A172 (cell line): ENCODE measurements at regions not wholly inside any gene's neighbourhood (a gene's known extent, or its start where the extent isn't known, plus 50 kb on each side); places are given as distances from the start of the nearest gene placed in this dataset.

ENCODE experiments used
- DNase-seq: peaks from one replicate; pipeline ENCODE4 v3.0.0-alpha.2; 2015; ENCODE audit warnings: low spot score

DNA sequence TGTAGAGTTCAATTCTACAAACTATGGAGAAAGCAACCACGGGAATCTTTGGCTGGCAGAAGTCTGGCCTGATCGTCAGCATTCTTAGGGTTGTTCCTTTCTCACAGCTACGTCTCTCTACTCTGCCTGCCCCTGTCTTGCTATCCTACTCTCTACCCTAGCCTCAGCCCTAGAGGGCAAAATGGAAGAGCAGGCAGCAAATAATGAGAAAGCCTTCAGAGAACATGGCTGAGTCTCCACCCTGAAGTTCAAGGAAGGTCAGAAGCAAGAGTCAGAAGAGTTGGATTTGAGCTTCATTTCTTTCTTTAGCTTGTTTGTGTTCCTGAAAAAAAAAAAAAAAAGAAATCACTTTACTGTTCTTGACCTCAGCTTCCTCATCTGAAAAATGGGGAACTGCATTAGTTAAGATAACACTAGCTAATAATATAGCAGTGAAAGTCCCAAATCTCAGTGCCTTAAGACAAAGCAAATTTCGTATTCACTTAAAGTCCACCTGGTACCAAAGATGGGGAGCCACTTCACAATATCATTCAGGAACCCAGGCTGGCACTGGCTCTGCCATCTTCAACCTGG is 50.2 kb upstream of the CCND2 start:
- DNase-seq, result no peak

DNA sequence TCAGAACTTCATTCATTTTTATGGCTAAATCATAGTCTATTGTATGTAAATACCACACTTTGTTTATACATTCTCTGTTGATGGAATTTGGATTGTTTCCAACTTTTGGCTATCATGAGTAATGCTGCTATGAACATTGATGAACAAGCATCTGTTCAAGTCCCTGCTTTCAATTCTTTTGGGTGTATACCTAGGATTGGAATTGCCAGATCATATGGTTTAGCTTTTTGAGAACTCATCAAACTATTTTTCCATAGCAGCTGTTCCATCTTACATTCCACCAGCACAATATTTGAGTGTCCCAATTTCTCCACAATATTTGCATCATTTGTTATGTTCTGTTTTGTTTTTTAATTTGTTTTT is 52.3 kb upstream of the CCND2 start:
- DNase-seq, result no peak

DNA sequence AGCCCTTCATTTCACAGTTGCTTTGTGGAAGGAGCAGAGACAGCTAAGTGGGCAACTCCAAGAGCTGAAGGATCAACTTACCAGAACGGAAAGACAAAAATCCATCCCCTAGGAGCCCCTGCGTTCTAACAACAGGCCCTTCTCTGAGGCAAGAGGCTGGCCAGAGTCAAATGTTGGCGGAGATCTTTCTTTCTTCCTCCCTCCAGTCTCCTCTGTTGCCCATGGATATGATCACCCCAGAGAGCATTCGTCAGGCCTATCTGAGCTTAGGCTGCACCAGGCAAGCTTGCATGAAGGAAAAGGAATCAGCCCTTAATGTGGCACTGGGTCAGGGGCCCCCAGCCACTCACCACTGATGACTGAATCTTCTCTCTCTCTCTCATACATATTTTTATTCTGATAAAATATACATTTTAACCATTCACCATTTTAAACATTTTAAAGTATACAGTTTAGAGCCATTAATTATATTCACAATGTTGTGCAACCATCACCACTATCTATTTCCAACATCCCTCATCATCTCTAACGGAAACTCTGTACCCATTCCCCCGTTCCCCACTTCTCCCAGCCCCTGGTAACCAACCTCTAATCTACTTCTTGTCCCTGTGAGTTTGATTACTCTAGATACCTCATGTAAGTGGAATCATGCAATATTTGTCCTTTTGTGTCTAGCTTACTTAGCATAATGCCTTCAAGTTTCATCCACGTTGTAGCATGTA is 52.9 kb upstream of the CCND2 start:
- no peak for DNase-seq

DNA sequence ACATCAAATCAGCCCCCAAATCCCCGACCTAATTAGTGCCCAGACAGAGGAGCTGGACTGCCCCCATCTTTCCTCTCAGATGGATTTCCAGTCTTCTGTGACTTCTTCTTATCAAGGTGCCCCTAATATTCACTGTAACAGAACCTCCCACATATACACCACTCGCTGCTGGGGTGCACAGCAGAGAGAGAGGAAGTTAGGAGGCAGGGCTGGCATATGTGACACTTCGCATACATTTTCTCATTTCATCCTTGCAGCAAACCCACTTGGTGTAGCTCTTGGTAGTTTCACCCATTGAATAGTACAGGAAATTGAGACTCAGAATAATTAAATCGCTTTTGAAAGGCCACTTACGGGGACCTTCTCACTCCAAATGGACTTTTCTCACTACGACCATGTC is 56.5 kb upstream of the CCND2 start:
- no peak for DNase-seq

DNA sequence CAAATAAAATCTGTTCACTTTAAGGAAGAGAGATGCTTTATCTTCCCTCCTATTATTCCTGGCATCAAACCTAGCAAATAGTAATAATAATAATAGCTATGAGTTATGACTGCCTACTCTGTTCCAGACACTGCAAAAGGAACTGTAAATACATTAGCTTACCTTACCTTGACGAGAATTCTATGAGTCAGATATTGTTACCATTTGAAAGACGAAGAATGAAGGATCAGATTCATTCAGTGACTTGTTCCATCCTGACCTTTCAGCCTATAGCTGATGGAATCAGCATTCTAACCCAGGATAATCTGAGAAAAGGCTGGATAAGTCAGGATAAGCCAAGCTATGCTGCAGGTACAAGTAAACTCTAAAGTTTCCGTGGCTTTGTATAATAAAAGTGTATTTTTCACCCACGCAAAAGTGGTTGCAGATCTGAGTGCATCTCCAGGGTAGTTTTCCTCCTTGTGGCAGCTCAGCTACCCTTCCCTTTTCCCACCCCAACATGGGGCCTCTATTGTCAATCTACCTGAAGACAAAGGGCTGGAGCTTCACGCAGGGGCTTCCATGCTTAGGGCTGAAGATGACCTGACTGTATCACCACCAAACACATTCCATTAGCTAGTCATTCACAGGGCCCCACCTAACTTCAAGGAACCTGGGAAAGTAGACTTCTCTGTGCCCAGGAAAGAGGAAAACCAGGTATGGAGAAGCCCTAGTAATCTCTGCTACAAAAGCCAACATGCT is 57.2 kb upstream of the CCND2 start:
- no peak for DNase-seq

DNA sequence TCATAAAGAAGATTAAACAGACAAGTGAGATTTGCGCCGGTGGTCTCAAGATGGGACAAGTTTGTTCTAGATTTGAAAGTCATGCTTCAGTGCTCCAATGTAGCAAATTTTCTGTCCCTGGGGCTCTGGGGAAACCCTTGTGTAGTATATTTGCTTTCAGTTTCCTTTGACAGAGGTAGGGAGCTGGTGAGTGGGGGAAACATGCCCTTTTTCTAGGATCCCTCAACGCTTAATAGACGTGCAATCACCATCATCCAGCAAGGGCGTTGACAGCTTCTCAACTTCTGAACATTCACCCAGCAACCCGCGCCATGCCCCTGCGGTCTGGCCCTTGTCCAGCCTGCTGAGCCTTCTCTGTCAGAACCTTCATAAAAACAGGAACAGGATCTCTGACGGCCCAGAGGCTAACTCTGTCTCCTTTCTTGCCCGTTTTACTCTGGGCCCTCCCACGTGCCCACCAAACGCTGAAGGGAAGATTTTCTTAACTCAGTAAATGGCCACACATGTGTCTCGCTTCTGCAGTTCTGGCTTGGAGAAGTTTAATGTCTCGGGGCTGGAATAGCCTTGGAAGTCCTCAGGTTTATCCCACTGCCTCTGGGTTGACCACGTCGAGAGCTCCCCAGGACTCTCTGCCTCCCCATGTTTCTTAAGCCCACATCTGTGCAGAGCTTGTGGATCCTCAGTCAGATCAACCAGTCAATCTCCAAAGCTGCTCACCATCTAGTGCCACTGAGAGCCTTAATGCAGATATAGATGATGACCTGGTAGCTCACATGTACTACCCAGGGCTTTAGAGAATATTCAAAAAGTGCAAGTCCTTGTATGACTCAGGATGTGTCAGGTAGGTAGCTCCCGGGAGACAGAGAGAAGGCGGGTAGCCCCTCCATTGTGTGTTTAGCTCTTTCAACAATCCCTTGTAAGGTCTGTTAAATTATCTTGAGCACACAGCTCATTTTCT is 58.1 kb upstream of the CCND2 start:
- DNase-seq, result no peak

DNA sequence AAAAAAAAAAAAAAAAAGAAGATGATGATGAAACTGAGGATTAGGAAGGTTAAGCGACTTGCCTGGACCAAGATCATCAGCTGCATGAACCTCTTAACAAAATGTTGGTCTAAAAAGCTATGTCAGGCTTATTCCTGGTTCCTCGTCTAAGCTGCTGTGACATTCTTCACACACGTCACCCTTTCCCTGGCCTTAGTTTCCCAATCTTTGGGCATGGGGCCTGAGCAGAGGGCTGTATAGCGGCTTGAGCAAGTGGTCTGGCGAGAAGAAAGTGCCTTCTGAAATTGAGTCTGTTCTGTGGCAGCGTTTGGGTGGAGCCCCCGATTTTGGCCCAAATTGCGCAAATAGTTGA is 58.7 kb upstream of the CCND2 start:
- no peak for DNase-seq

DNA sequence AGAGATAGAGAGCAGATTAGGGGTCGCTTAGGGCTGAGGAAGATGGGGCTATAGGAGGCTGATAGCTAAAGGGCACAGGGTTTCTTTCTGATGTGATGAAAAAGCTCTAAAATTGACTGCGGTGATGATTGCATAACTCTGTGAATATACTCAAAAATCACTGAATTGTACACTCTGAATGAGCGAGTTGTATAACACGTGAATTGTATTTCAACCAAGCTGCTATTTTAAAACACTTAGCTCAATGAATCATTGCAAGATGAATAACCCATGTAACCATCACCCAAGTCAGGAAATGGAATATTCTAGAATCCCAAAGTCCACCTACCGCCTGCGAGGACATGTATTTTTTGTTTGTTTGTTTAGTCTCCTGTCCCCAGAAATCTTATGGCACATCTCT is 60.1 kb upstream of the CCND2 start:
- no peak for DNase-seq

DNA sequence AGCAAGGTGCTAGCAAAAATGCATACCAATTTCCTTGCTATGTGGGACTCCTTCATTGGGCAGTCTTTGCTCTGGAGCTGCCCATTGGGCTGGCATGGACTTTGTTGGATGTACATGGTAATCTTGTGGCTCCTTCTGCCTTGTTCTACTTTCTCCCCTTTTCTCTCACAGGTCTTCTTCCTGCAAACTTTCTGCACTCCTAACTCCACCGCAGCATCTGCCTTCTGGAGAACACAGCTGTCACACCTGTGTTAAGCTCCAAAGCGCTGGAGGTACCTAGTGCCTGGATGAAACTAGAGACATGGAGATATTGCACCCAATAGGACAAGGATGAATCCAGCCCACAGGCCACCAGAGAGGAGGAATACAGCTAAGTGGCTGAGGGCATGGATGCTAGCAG is 60.7 kb upstream of the CCND2 start:
- DNase-seq, result no peak

DNA sequence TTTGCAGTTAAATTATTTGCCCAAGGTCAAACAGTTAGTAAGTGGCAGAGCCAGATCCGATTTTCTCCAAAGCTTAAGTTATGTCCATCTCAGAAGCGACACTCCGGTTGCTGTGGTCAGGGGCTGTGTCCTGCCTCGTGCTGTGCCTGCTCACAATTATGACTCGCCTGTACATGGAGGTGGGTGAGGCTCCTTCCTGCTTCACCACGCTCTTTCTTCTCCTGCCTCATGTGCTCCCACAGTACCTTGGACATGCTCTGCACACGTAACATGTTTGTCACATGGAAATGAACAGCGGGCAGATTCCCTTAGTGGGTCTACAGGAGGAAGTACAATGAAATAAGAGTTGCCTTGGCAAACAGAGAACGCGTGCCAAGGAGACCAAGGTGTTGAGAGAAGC is 62.2 kb upstream of the CCND2 start:
- no peak for DNase-seq

DNA sequence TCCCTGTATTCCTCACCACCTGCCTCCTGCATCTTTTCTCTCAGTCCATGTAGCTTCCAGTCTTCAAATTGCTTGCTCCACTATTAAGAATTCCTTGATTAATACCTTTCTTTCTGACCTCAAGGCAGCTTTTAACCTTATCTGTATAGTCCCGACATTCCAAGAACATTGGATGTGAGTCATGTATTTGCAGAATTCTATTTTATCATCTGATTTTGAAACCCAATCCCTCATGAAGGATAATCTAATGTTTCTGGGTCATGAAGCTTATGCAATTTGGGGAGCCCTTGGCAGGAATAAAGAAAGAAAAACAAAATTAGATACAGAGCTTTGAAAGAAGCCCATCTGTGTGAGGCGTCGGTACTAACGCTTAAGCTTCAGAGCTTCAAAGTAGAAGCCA is 63.4 kb upstream of the CCND2 start:
- no peak for DNase-seq

DNA sequence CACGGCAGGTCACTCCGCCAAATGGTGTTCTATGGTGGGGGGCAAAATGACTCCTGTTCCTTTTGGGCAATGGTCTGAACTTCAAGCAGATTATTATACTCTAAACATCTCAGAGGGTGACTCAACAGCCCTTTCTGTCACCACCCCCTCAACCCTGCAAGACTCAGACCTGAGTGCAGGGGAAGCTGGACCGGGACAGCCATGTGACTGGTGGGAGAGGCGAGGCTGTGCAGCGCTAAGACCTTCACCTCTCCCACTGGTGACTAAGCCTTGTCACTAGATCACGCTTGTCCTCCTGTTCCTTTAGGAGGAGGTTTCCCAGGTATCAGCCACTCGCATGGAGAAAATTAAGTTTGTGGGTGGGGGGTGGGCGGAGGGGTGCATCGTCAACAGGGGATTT is 67.1 kb upstream of the CCND2 start:
- no peak for DNase-seq

DNA sequence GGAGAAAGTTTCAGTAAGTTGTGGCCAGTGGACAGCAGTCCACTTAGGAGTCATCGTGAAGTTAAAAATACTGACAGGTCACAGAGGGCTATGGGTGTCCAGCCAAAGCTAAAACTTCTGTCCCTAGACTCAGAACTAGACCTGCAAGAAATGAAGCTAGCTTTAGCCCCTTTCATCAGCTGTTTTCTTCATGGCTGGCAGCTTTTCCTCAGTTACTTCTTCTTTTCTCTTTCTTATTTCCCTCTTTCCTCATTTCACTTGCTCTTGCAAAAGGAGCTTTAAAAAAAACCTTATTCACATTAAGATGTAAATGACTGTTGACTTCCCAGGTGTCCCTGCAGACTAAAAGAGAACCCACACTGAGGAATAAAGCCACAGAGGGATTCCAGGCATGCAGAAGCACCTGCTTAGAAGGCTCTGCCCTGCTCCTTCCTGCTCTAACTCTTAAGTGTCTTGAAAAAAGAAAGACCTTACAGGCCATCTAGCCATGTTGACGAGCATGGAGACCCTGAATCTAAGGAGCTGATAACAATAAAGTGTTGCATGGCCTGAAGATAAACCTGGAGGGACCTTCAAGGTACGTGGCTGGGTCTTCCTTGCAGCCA is 69.7 kb upstream of the CCND2 start:
- no peak for DNase-seq

DNA sequence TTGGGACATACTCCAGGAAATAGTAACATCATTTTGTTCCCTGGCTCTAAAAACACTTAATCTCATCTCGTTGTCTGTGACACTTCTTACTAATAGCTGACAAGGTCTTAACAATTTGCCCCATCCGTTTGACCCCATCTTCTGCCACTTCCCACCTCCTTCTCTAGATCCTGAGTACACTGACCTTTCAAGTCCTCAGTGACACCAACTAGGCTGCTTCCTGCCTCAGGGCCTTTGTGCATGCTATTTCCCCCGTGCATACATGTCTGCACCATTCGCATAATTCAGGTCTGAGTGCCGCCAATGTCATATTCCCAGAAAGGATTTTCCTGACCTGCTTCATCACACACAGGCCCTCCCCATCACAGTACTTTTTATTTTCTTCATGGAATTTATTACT is 70.6 kb upstream of the CCND2 start:
- DNase-seq, result no peak

DNA sequence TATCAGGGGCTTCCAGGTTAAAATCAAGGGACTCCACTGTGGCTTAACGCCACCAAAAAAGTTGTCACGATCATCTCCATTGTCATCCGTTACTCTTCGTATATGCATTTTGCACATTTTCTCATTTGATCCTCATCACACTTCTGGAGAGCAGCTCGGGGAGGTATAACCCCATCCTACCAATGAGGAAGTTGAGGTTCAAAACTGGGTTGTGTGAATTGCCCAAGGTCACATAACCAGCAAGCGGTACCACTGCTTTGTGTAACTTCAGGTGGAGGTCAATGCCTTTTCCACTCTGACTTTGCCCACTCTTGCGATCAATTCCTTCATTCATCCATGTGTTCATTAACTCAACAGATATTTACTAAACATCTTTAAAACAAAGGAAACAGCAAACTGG is 71.1 kb upstream of the CCND2 start:
- DNase-seq, result no peak

DNA sequence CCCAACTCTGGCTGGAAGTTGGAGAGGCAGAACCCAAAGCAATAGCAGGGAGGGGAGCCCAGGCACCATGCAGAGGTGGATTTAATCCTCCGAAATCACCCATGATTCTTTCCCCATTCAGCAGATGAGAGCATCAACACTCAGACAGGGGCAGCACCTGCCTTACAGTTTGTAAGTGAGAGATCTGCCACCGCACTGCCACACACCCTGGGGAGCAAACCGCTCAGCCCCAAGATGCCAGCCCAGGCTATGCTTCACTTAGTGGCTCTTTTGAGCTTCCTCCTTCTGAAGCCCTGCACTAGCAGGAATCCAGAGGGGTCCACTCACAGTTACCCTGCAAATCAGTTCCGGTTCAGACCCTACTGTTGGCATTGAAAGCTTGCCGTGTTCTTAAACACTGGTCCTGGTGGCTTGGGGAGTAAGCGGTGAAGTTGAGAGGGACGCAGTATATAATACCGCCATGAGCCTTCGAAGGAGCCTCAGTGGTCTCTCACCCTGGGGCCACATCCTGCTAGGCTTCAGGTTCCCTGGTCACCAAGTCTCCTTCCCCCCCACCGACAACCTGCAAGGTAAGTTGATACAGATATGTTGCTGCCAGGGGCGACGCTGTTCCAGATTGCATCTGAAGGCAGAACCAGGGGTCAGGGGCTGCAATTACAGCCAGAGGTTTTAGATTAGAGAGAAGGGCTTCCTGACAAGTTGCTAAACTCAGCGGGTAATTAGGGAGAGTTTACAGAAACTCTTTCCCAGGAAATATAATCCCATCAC is 72.0 kb upstream of the CCND2 start:
- DNase-seq, result no peak

DNA sequence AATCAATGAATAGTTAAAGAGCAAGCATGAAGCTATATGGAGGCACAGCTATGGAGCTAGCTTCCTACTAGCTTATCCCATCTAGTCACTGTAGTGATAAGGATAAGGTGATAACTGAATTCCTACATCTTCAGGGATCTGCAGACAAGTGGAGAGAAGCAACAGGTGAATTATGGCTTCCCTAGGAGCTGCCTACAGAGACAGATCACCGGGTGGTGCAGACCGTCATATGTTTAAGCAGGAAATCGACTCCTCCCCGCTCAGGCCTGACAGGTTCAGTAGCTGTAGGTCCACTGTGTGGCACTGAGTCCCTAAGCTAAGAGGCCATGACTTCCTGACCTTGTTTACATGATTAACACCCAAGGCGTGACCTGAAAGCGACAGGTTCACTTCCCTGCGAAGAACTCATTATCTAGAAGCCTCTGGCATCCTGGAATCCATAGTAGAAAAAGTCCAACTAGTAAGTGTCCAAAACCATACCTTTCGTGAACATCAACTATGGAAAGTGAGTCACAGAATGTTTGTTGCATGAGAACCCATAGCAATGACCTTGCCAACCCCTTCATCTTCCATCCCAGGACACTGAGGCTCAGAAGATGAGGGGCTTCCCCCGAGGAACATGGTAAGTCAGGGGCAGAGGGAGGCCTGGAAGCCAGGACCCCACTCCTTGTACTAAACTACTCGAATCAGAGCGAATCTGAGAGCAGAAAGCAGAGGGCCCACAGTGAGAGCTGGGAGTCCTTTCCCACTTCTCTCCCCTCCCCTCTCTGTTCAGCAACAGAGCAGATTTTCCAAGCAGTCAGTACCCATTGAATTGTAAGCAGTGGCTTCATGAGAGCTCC is 75.4 kb upstream of the CCND2 start:
- no peak for DNase-seq

DNA sequence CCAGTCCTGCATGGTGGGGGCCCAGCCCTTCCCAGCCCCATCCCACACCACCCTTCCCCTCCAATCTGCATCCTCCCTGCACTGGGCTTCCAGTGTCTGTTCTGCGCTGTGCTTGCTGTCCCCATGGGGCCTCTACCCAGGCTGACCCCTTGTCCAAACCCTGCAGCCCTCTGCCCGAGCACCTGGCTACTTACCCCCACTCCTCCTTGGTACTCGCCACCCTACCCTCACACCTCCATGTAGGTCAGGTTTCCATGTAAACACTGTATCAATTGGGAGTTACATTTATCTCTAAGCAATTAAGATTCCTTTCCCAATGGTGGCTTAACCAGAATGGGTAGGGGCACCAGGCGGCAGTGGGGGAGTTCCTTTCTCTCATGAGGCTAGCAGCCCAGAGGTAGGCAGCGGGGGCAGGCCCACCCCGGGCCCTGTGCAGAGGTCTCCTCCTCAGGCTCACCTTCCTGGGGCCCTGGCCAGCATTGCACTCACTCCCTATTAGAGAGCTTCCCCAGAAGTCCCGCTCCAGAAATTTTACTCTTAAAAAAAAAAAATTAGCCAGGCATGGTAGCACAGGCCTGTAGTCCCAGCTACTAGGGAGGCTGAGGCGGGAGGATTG is 76.6 kb upstream of the CCND2 start:
- DNase-seq, result no peak

DNA sequence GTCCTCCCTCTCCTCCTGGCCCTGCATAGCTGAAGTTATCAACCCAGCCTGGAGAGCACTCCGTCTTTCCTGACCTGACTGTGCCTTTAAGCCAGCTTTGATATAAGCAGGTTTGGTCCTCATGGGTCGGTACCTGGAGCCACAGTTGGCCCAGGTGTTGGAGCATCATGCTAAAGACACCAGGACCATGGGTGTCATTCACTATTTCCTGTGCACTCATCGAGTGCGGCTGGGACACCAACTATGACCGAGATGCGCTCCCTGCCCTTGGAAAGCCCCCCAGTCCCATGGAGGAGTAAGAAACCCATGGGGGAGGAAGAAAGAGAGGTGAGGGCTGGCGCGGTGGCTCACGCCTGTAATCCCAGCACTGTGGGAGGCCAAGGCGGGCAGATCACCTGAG is 78.9 kb upstream of the CCND2 start:
- DNase-seq, result no peak

DNA sequence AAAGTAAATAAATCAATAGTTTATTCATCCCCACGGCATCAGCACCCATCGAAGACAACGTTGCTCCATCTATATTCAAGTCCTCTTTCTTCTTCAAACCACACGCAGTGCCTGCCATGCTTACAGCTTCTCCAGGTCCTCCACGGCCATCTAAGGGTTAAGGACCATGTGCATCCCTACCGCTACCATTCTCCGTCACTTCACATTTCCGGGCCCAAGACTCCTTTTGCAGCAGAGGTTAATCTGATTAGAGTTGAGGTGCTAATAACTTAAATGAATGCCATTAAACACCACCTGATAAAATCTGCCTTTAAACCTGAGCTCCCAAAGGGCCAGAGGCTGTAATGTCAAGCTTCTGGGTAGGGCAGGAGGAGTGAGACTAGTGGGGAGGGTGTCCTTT is 79.7 kb upstream of the CCND2 start:
- DNase-seq, result no peak
